BLaER1 treated with 17β-estradiol and CSF1 and Interleukin-3, amounts not matched to agents 10 nM and 100 nM (cell line): ENCODE measurements at regions not wholly inside any gene's neighbourhood (a gene's known extent, or its start where the extent isn't known, plus 50 kb on each side); places are given as distances from the start of the nearest gene placed in this dataset.

Experiments
- H3K27ac ChIP-seq, 11 experiments: shearing (Covaris generic); formaldehyde crosslinking; 2 replicates each; pipeline ENCODE4 v1.8.1; 2022
- H3K27me3 ChIP-seq, 11 experiments: shearing (Covaris generic); formaldehyde crosslinking; 2 replicates each; pipeline ENCODE4 v1.8.1; 2022
- H3K36me3 ChIP-seq, 11 experiments: shearing (Covaris generic); formaldehyde crosslinking; 2 replicates each; pipeline ENCODE4 v1.8.1; 2022
- H3K4me1 ChIP-seq, 10 experiments: shearing (Covaris generic); formaldehyde crosslinking; 2 replicates each; pipeline ENCODE4 v1.8.1; 2022
- H3K4me2 ChIP-seq, 11 experiments: shearing (Covaris generic); formaldehyde crosslinking; 2 replicates each; pipeline ENCODE4 v1.8.1; 2022
- H3K4me3 ChIP-seq, 10 experiments: shearing (Covaris generic); formaldehyde crosslinking; 2 replicates each; pipeline ENCODE4 v1.8.1; 2022
- H3K9ac ChIP-seq, 11 experiments: shearing (Covaris generic); formaldehyde crosslinking; 2 replicates each; pipeline ENCODE4 v1.8.1; 2022
- H3K9me3 ChIP-seq, 11 experiments: shearing (Covaris generic); formaldehyde crosslinking; replicated peaks in 1 of 11; 2 replicates each; pipeline ENCODE4 v1.8.1; 2022
- H4K20me1 ChIP-seq, 11 experiments: shearing (Covaris generic); formaldehyde crosslinking; 2 replicates each; pipeline ENCODE4 v1.8.1; 2022
- Cebpa-rat ChIP-seq, 11 experiments: shearing (Covaris generic); IDR thresholded peaks; 2 replicates each; pipeline ENCODE4 v1.8.1; 2022

DNA sequence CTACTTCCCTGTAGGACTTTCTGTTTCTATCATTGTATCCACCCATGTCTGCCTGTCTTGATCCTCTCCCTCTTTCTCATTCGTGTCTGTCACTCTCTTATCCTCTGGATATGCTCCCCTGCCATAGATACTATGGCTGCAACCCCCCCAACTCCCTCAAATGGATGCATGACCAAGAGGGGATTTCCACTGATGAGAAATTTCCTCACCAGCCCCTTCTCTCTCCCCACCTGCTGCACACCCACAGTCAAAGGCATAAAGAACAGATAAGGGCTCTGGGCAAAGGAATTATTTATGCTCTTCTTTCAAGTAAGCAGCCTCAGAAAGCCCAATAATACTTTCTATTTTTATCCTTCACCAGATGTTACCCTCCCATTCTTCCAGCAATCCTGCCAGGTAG, 121.3 kb downstream of the FOXI3 start:
- H3K4me1 ChIP-seq, result peaks cover 0 to 7% (median 0%) of the 10 kb centered on the region in 10 experiments; a peak in 1 of 20 replicates
- no peaks in the 10 kb centered on the region for H4K20me1 ChIP-seq
- no peaks in the 10 kb centered on the region for H3K9me3 ChIP-seq
- H3K27ac ChIP-seq, result no peak overlapping the region
- H3K4me2 ChIP-seq, result no peak overlapping the region; a peak in 1 of 22 replicates
- no peak overlapping the region for H3K9ac ChIP-seq
- H3K27me3 ChIP-seq, result no peaks in the 10 kb centered on the region
- H3K36me3 ChIP-seq, result no peaks in the 10 kb centered on the region
- no peak for TF ChIP-seq Cebpa-rat (IDR thresholded peaks at IDR 0.05)
- H3K4me3 ChIP-seq, result no peak overlapping the region

- Histone ChIP-seq H3K9me3 (no peaks in the 10 kb centered on the region), H3K4me2 (0 out of 22 replicates have a peak overlapping the region, but pooled peaks of 1 of the 11 experiments have one; percentile 7), H4K20me1 (no peaks in the 10 kb centered on the region), H3K27ac (no peak overlapping the region), H3K36me3 (no peaks in the 10 kb centered on the region), H3K27me3 (no peaks in the 10 kb centered on the region), H3K9ac (no peak overlapping the region), H3K4me1 (peaks cover 0 to 7% (median 0%) of the 10 kb centered on the region in 10 experiments; a peak in 1 of 20 replicates), H3K4me3 (no peak overlapping the region)
- no peak for TF ChIP-seq Cebpa-rat (IDR thresholded peaks at IDR 0.05)
Observed at GRCh38 chr2:88329815-88330603, 122.5 kb downstream of the FOXI3 start.

GRCh38 chr2:88321449-88322248, 130.8 kb downstream of the FOXI3 start:
- Histone ChIP-seq H3K36me3 (no peaks in the 10 kb centered on the region), H3K4me3 (no peak overlapping the region), H3K4me2 (no peak overlapping the region), H4K20me1 (no peaks in the 10 kb centered on the region), H3K9ac (no peak overlapping the region), H3K27me3 (no peaks in the 10 kb centered on the region), H3K4me1 (no peaks in the 10 kb centered on the region), H3K27ac (no peak overlapping the region), H3K9me3 (peaks cover 0 to 8% (median 0%) of the 10 kb centered on the region in 11 experiments; a peak in 1 of 22 replicates)
- TF ChIP-seq Cebpa-rat (IDR thresholded peaks at IDR 0.05), result no peak

- Histone ChIP-seq H3K4me2 (no peak overlapping the region), H3K4me3 (no peak overlapping the region), H3K36me3 (no peaks in the 10 kb centered on the region), H3K9ac (no peak overlapping the region), H3K9me3 (peaks cover 0 to 8% (median 0%) of the 10 kb centered on the region in 11 experiments; a peak in 1 of 22 replicates), H3K4me1 (no peaks in the 10 kb centered on the region), H4K20me1 (no peaks in the 10 kb centered on the region), H3K27ac (no peak overlapping the region), H3K27me3 (no peaks in the 10 kb centered on the region)
- TF ChIP-seq Cebpa-rat (IDR thresholded peaks at IDR 0.05), result no peak
Observed at GRCh38 chr2:88320076-88320773, 132.3 kb downstream of the FOXI3 start.

DNA sequence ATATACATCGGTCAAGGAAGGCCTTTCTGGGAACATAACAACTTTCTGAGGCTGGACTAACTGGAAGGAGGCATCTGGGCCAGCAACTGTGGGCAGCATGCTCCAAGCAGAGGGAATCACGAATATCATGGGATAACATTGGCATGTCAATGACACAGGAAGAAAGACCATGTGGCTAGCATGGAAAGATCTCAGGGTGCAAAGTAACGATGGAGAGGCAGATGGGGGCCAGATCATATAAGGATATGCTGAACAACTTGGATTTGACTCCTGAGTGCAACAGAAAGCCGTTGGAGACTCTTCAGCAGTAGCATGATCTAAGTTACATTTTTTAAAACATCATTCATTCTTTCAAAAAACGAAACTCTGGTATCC, 133.6 kb downstream of the FOXI3 start:
- Histone ChIP-seq H3K4me3 (no peak overlapping the region), H3K9me3 (peaks cover 0 to 8% (median 0%) of the 10 kb centered on the region in 11 experiments; a peak in 1 of 22 replicates)
- TF ChIP-seq Cebpa-rat (IDR thresholded peaks at IDR 0.05), result no peak

DNA sequence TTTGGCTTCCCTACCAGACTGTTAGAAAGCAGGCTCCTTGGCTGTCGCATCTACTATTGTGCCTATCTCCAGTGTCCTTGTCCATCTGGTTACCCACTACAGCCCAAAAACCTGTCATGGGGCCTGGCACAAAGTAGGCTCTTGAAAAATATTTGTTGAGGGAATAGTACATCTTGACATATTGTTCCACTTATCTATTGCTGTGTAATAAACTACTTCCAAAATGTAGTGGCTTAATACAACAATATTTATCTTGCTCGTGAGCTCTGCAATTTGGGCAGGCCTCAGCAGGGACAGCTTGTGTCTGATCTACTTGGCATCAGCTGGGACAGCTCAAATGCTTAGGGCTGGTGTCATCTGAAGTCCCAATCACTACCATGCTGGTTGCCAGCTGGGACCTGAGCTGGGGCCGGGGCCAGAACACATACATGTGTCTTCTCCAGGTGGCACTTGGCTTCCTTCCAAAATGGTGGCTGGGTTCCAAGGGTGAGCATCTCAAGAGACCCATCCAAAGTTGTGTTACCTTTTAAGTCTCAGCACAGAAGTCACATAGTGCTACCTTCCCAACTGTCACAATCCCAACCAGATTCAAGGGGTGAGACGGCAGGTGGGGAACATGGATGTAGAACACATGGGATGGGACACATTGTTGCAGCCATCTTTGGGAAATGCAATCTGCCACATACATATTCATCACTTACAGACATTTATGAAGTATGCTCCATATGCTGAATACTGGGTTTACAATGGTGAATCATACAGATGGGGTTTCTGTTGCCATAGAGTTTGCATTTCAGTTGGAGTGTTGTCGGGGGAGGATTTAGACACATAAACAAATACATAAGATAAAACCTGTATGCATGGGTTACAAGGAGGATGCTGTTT, 134.2 kb downstream of the FOXI3 start:
- Histone ChIP-seq H3K27ac (no peak overlapping the region), H3K4me3 (no peak overlapping the region), H3K27me3 (no peaks in the 10 kb centered on the region), H4K20me1 (no peaks in the 10 kb centered on the region), H3K9ac (no peak overlapping the region), H3K4me2 (no peak overlapping the region), H3K9me3 (peaks cover 0 to 8% (median 0%) of the 10 kb centered on the region in 11 experiments; a peak in 1 of 22 replicates), H3K36me3 (no peaks in the 10 kb centered on the region), H3K4me1 (no peaks in the 10 kb centered on the region)
- no peak for TF ChIP-seq Cebpa-rat (IDR thresholded peaks at IDR 0.05)

More for the DNA sequence above, 133.6 kb downstream of the FOXI3 start:
- Histone ChIP-seq H3K36me3 (no peaks in the 10 kb centered on the region), H3K27me3 (no peaks in the 10 kb centered on the region), H3K9ac (no peak overlapping the region), H4K20me1 (no peaks in the 10 kb centered on the region), H3K27ac (no peak overlapping the region), H3K4me1 (no peaks in the 10 kb centered on the region), H3K4me2 (no peak overlapping the region)

GRCh38 chr2:88310787-88311186, 140.6 kb downstream of the THNSL2 start:
- H3K27me3 ChIP-seq, result no peaks in the 10 kb centered on the region
- no peaks in the 10 kb centered on the region for H4K20me1 ChIP-seq
- H3K4me2 ChIP-seq, result no peak overlapping the region
- no peak overlapping the region for H3K4me3 ChIP-seq
- TF ChIP-seq Cebpa-rat (IDR thresholded peaks at IDR 0.05), result no peak
- H3K27ac ChIP-seq, result no peak overlapping the region
- H3K4me1 ChIP-seq, result no peaks in the 10 kb centered on the region
- H3K9me3 ChIP-seq, result peaks cover 0 to 21% (median 7%) of the 10 kb centered on the region in 11 experiments; a peak in 10 of 22 replicates
- no peak overlapping the region for H3K9ac ChIP-seq
- H3K36me3 ChIP-seq, result no peaks in the 10 kb centered on the region

DNA sequence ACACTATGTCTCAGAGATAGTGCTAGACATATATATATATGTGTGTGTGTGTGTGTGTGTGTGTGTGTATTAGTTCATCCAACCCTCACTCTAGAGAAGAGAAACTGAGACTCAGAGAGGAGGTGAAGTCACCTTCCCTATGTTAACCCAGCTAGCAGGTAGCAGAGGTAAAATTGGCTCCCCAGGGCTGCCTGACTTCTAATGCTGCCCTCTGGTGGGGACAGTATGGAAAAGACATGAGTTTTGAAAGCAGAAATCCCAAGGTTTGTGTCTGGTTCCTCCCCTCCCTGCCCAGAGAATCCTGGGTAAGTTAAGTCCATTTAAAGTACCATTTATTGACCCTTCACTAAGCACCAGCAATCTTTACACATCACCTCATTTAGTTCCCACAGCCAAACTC, 137.7 kb downstream of the THNSL2 start:
- H3K4me3 ChIP-seq, result no peak overlapping the region
- no peaks in the 10 kb centered on the region for H3K27me3 ChIP-seq
- no peak overlapping the region for H3K9ac ChIP-seq
- H3K4me1 ChIP-seq, result no peaks in the 10 kb centered on the region
- no peaks in the 10 kb centered on the region for H3K36me3 ChIP-seq
- no peak overlapping the region for H3K4me2 ChIP-seq
- peaks cover 0 to 21% (median 7%) of the 10 kb centered on the region in 11 experiments; a peak in 10 of 22 replicates for H3K9me3 ChIP-seq
- TF ChIP-seq Cebpa-rat (IDR thresholded peaks at IDR 0.05), result no peak
- H4K20me1 ChIP-seq, result no peaks in the 10 kb centered on the region
- no peak overlapping the region for H3K27ac ChIP-seq
